Erythroblast (primary cell): ENCODE measurements at regions not wholly inside any gene's neighbourhood (a gene's known extent, or its start where the extent isn't known, plus 50 kb on each side); places are given as distances from the start of the nearest gene placed in this dataset.

Source experiments
- GATA1 ChIP-seq: IDR thresholded peaks from 2 replicates; pipeline ENCODE4 v1.6.1; 2011; ENCODE audit warnings: low read depth, mild to moderate bottlenecking, control low read depth, low read length, moderate library complexity
- POLR2A ChIP-seq: IDR thresholded peaks from 2 replicates; pipeline ENCODE4 v1.6.1; 2011; ENCODE audit warnings: mild to moderate bottlenecking, low read length

GRCh38 chr7:153858355-153858754, 193.8 kb upstream of the DPP6 start:
- TF ChIP-seq POLR2A = no peak
- TF ChIP-seq GATA1 = no peak
